ENCODE measurements at regions not wholly inside any gene's neighbourhood (a gene's known extent, or its start where the extent isn't known, plus 50 kb on each side); places are given as distances from the start of the nearest gene placed in this dataset.

DNA sequence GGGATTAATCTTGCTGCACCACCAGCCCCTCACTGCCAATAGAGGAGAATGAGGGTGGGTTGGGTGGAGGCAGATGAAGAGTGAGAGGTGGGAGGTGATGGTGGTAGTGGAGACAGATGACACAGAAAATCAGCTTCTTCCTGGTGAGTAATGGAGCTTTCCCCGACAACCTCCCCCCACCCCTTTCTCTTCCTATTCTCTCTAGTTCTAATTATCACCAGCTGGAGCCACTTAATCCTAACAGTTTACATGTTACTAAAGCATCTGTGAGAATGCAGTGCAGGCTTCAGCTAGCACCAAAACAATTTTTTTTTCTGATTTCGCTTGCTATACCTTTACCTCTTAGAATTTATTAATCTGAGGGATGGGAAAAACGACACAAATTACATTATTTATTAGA lies 116.1 kb upstream of the DNAJC19 start:
- no peak for TF ChIP-seq FOXM1 (IDR thresholded peaks at IDR 0.05; ENCODE audit: borderline replicate concordance, low read depth)
- TF ChIP-seq, protein P1, sequence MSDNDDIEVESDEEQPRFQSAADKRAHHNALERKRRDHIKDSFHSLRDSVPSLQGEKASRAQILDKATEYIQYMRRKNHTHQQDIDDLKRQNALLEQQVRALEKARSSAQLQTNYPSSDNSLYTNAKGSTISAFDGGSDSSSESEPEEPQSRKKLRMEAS (IDR thresholded peaks at IDR 0.05) = no peak
- no peak for TF ChIP-seq CREB1 (IDR thresholded peaks at IDR 0.05; ENCODE audit: low read depth)
- no peak for TF ChIP-seq TCF12 (IDR thresholded peaks at IDR 0.05; ENCODE audit: low read depth)
- TF ChIP-seq TAF1 (IDR thresholded peaks at IDR 0.05; ENCODE audit: low read depth) = no peak
- TF ChIP-seq TEAD4 (IDR thresholded peaks at IDR 0.05) = no peak
- no peak for TF ChIP-seq CEBPB (IDR thresholded peaks at IDR 0.05)
- TF ChIP-seq, protein P2, sequence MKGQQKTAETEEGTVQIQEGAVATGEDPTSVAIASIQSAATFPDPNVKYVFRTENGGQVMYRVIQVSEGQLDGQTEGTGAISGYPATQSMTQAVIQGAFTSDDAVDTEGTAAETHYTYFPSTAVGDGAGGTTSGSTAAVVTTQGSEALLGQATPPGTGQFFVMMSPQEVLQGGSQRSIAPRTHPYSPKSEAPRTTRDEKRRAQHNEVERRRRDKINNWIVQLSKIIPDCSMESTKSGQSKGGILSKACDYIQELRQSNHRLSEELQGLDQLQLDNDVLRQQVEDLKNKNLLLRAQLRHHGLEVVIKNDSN (IDR thresholded peaks at IDR 0.05) = no peak
- TF ChIP-seq RAD21 (IDR thresholded peaks at IDR 0.05; ENCODE audit: low read depth) = no peak

DNA sequence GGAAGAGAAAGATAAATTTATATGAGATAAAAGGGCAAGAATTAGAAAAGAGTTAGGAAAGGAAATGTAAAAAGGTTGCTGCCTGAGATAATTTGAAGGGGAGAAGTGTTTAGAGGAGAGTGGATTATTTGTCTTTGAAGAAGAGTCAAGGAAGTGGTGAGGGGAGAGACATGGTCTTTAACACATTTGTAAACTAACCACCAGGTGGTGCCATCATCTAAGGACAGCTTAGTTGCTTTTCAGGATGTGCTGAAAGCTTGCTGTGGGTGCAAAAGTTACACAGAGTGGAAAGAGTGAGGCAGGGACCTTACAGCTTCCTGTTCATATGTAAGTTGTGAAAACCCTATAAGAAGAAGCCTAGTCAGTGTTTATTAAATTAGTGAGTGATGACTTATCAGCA lies 114.1 kb upstream of the DNAJC19 start:
- peak; percentile 48 for TF ChIP-seq RAD21 (IDR thresholded peaks at IDR 0.05; ENCODE audit: low read depth)
- no peak for TF ChIP-seq FOXM1 (IDR thresholded peaks at IDR 0.05; ENCODE audit: borderline replicate concordance, low read depth)

DNA sequence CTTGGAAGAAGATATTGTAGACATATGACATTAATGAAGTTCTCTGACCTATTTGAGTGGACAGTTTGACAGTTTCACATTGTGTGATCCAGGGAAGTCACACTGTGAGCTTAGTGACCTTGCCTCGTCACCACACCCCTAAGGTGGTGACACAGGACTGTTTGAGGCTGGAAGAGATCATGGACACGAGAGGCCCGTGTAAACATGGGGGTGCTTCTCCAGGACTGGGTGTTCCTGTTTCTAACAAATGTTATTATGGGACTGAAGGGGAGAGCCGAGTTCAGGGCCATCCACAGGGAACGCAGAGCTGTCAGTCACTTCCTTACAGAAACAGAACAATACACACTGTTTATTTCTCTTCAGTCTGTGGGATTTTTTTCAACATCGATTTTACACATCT lies 96.5 kb upstream of the DNAJC19 start:
- TF ChIP-seq YY1 (IDR thresholded peaks at IDR 0.05; ENCODE audit: low read depth) (no peak), FOXM1 (IDR thresholded peaks at IDR 0.05; ENCODE audit: borderline replicate concordance, low read depth) (no peak), EGR1 (IDR thresholded peaks at IDR 0.05) (no peak)
- TF ChIP-seq, protein P3, sequence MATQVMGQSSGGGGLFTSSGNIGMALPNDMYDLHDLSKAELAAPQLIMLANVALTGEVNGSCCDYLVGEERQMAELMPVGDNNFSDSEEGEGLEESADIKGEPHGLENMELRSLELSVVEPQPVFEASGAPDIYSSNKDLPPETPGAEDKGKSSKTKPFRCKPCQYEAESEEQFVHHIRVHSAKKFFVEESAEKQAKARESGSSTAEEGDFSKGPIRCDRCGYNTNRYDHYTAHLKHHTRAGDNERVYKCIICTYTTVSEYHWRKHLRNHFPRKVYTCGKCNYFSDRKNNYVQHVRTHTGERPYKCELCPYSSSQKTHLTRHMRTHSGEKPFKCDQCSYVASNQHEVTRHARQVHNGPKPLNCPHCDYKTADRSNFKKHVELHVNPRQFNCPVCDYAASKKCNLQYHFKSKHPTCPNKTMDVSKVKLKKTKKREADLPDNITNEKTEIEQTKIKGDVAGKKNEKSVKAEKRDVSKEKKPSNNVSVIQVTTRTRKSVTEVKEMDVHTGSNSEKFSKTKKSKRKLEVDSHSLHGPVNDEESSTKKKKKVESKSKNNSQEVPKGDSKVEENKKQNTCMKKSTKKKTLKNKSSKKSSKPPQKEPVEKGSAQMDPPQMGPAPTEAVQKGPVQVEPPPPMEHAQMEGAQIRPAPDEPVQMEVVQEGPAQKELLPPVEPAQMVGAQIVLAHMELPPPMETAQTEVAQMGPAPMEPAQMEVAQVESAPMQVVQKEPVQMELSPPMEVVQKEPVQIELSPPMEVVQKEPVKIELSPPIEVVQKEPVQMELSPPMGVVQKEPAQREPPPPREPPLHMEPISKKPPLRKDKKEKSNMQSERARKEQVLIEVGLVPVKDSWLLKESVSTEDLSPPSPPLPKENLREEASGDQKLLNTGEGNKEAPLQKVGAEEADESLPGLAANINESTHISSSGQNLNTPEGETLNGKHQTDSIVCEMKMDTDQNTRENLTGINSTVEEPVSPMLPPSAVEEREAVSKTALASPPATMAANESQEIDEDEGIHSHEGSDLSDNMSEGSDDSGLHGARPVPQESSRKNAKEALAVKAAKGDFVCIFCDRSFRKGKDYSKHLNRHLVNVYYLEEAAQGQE (IDR thresholded peaks at IDR 0.05; ENCODE audit: low read depth) = no peak

DNA sequence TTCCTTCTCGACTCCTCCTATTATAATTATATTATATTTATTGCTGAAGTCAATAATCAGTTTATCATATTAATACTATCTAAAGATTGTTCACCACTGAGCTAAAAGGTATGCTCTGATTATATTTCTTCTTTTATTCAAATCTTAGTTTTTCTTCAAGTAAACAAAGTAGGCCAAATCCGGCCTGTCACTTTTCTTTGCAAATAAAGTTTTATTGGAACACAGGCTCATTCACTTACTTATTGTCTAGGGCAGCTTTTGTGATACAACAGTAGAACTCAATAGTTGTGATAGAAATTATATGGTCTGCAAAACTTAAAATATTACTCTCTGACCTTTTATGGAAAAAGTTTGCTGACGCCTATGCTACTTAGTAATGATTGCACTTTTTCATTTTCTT lies 92.4 kb upstream of the DNAJC19 start:
- TF ChIP-seq TCF12 (IDR thresholded peaks at IDR 0.05; ENCODE audit: low read depth) (no peak), FOXM1 (IDR thresholded peaks at IDR 0.05; ENCODE audit: borderline replicate concordance, low read depth) (no peak), ZBTB7A (IDR thresholded peaks at IDR 0.05; ENCODE audit: low read depth) (no peak)
- TF ChIP-seq, protein P2 (IDR thresholded peaks at IDR 0.05) = no peak

DNA sequence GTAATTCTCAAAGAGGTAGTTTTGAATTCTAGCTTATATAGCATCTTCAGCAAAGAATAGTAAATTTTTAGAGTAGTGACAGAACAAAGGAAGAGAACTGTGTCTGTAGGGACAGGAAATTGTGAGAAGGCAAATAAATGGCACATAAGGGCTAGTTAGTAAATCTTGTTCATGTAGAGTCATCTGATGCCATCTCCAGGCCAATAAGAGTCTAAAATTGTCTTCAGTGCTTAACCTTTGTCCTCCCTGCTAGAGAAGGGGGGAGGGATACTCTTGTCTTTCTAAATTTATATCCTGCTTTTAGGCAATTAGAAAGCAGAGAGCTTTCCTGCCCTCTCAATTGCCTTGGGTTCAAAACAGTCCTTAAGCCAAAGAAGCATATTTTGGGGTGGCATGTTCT lies 87.0 kb upstream of the DNAJC19 start:
- TF ChIP-seq NFIC (IDR thresholded peaks at IDR 0.05) (no peak), TCF12 (IDR thresholded peaks at IDR 0.05; ENCODE audit: low read depth) (no peak), CEBPB (IDR thresholded peaks at IDR 0.05) (no peak), RAD21 (IDR thresholded peaks at IDR 0.05; ENCODE audit: low read depth) (no peak), FOXM1 (IDR thresholded peaks at IDR 0.05; ENCODE audit: borderline replicate concordance, low read depth) (no peak), ZBTB7A (IDR thresholded peaks at IDR 0.05; ENCODE audit: low read depth) (no peak), YY1 (IDR thresholded peaks at IDR 0.05; ENCODE audit: low read depth) (no peak)
- TF ChIP-seq, protein P1 (IDR thresholded peaks at IDR 0.05) = no peak
- TF ChIP-seq, protein P2 (IDR thresholded peaks at IDR 0.05) = no peak
- TF ChIP-seq, protein P3 (IDR thresholded peaks at IDR 0.05; ENCODE audit: low read depth) = no peak

DNA sequence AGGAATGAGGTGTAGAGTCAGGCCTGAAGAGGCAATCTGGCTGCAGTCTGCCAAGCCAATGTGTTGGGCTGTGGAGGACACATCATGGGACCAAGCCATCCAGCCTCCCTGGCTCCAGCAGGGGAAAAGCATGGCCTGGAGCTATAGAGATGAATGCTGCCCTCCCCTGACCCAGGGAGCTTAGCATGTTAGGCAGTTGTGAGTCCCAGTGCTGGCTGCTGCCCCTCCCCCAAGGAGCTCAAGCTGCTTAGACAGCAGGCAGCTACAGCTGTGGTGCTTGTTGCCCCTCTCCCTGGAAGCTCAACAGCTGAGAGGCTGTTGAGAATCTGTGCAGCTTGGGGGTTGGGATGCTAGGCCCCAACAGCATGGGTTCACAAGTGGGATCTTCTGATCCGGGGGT lies 85.6 kb upstream of the DNAJC19 start:
- TF ChIP-seq, protein P2 (IDR thresholded peaks at IDR 0.05) = no peak
- TF ChIP-seq CREB1 (IDR thresholded peaks at IDR 0.05; ENCODE audit: low read depth) (no peak), NFIC (IDR thresholded peaks at IDR 0.05) (no peak), EP300 (IDR thresholded peaks at IDR 0.05; ENCODE audit: borderline replicate concordance) (no peak), ZBTB7A (IDR thresholded peaks at IDR 0.05; ENCODE audit: low read depth) (no peak), TAF1 (IDR thresholded peaks at IDR 0.05; ENCODE audit: low read depth) (no peak), YY1 (IDR thresholded peaks at IDR 0.05; ENCODE audit: low read depth) (no peak), CEBPB (IDR thresholded peaks at IDR 0.05) (no peak), RAD21 (IDR thresholded peaks at IDR 0.05; ENCODE audit: low read depth) (no peak), EGR1 (IDR thresholded peaks at IDR 0.05) (no peak), TCF12 (IDR thresholded peaks at IDR 0.05; ENCODE audit: low read depth) (no peak), TEAD4 (IDR thresholded peaks at IDR 0.05) (no peak)
- TF ChIP-seq, protein P1 (IDR thresholded peaks at IDR 0.05) = no peak
